PFSK-1 (cell line): ENCODE measurements at regions not wholly inside any gene's neighbourhood (a gene's known extent, or its start where the extent isn't known, plus 50 kb on each side); places are given as distances from the start of the nearest gene placed in this dataset.

Source experiments
- POLR2AphosphoS5 ChIP-seq: IDR thresholded peaks from 2 replicates; pipeline ENCODE4 v1.6.1; 2012; ENCODE audit warnings: low read depth, mild to moderate bottlenecking, control low read depth, low read length, moderate library complexity
- REST ChIP-seq, 2 experiments: IDR thresholded peaks; 2 replicates each; pipeline versions ENCODE4 v1.6.1 to v1.8.0; 2011 to 2012; ENCODE audit warnings: low read depth in 2 of 2, low read length in 2 of 2, control low read depth in 1 of 2, inconsistent platforms in 1 of 2, mild to moderate bottlenecking in 1 of 2, moderate library complexity in 1 of 2; ENCODE audit not compliant: insufficient read depth in 1 of 2
- SIN3A ChIP-seq: IDR thresholded peaks from 2 replicates; pipeline ENCODE4 v1.6.1; 2012; ENCODE audit warnings: mild to moderate bottlenecking, low read length, moderate library complexity, borderline replicate concordance; ENCODE audit not compliant: insufficient read depth

GRCh38 chr7:115267503-115267902, 345.6 kb downstream of the MDFIC start:
- TF ChIP-seq SIN3A = no peak
- no peak for TF ChIP-seq REST (IDR thresholded peaks at IDR 0.05; ENCODE audit: insufficient read depth in 1 of 2, low read depth in 2 of 2, low read length in 2 of 2)
- no peak for TF ChIP-seq POLR2AphosphoS5
